H9 (cell line): ENCODE measurements at regions not wholly inside any gene's neighbourhood (a gene's known extent, or its start where the extent isn't known, plus 50 kb on each side); places are given as distances from the start of the nearest gene placed in this dataset.

Experiments
- DNase-seq: peaks from one replicate; pipeline ENCODE4 v3.0.0-alpha.2; 2017
- H2AFZ ChIP-seq: one replicate; pipeline ENCODE4 v1.6.1; 2013; ENCODE audit warnings: mild to moderate bottlenecking, low read length, control low read depth, moderate library complexity
- H2AK5ac ChIP-seq: 2 replicates; pipeline ENCODE4 v1.6.1; 2013; ENCODE audit warnings: low read length, control low read depth, mixed read lengths; ENCODE audit not compliant: insufficient read length
- H2BK120ac ChIP-seq: one replicate; pipeline ENCODE4 v1.6.1; 2013; ENCODE audit warnings: low read depth, mild to moderate bottlenecking, low read length, control low read depth, inconsistent platforms; ENCODE audit not compliant: poor library complexity, severe bottlenecking
- H2BK12ac ChIP-seq: 2 replicates; pipeline ENCODE4 v1.6.1; 2013; ENCODE audit warnings: low read length, control low read depth, mixed read lengths, low read depth; ENCODE audit not compliant: insufficient read length
- H2BK15ac ChIP-seq: 2 replicates; pipeline ENCODE4 v1.6.1; 2013; ENCODE audit warnings: low read depth, low read length, control low read depth
- H2BK20ac ChIP-seq: one replicate; pipeline ENCODE4 v1.6.1; 2013; ENCODE audit warnings: low read depth, mild to moderate bottlenecking, low read length, control low read depth, inconsistent platforms; ENCODE audit not compliant: poor library complexity, severe bottlenecking
- H2BK5ac ChIP-seq: 2 replicates; pipeline ENCODE4 v1.6.1; 2013; ENCODE audit warnings: low read length, control low read depth, mixed read lengths; ENCODE audit not compliant: insufficient read length
- H3K14ac ChIP-seq: 2 replicates; pipeline ENCODE4 v1.6.1; 2013; ENCODE audit warnings: low read length, control low read depth; ENCODE audit not compliant: insufficient read depth
- H3K18ac ChIP-seq: 2 replicates; pipeline ENCODE4 v1.6.1; 2013; ENCODE audit warnings: low read depth, mild to moderate bottlenecking, mixed read lengths, low read length, control low read depth; ENCODE audit not compliant: insufficient read length
- H3K23ac ChIP-seq: 2 replicates; pipeline ENCODE4 v1.6.1; 2013; ENCODE audit warnings: low read length, control low read depth, mixed read lengths, low read depth; ENCODE audit not compliant: insufficient read length
- H3K23me2 ChIP-seq: 2 replicates; pipeline ENCODE4 v1.6.1; 2013; ENCODE audit warnings: low read depth, mild to moderate bottlenecking, mixed read lengths, low read length, control low read depth; ENCODE audit not compliant: insufficient read length, poor library complexity, severe bottlenecking
- H3K27ac ChIP-seq: 2 replicates; pipeline ENCODE4 v1.5.1; 2013; ENCODE audit warnings: low read length, control low read depth, mixed read lengths, low read depth; ENCODE audit not compliant: insufficient read length
- H3K27me3 ChIP-seq: 2 replicates; pipeline ENCODE4 v1.6.1; 2013; ENCODE audit warnings: low read length, control low read depth, inconsistent platforms; ENCODE audit not compliant: insufficient read depth
- H3K4ac ChIP-seq: 2 replicates; pipeline ENCODE4 v1.6.1; 2013; ENCODE audit warnings: low read depth, mild to moderate bottlenecking, control low read depth, inconsistent platforms, low read length, moderate library complexity
- H3K4me1 ChIP-seq: 2 replicates; pipeline ENCODE4 v1.6.1; 2013; ENCODE audit warnings: low read length, control low read depth, inconsistent platforms; ENCODE audit not compliant: insufficient read depth
- H3K4me2 ChIP-seq: 2 replicates; pipeline ENCODE4 v1.6.1; 2013; ENCODE audit warnings: low read length, control low read depth, mixed read lengths; ENCODE audit not compliant: insufficient read length, insufficient read depth
- H3K56ac ChIP-seq: 2 replicates; pipeline ENCODE4 v1.6.1; 2013; ENCODE audit warnings: low read depth, mild to moderate bottlenecking, mixed read lengths, low read length, control low read depth; ENCODE audit not compliant: insufficient read length
- H3K79me1 ChIP-seq: 2 replicates; pipeline ENCODE4 v1.6.1; 2013; ENCODE audit warnings: low read depth, mild to moderate bottlenecking, moderate library complexity, low read length, control low read depth, inconsistent platforms; ENCODE audit not compliant: insufficient read depth, poor library complexity, severe bottlenecking
- H3K79me2 ChIP-seq: 2 replicates; pipeline ENCODE4 v1.6.1; 2013; ENCODE audit warnings: low read length, control low read depth, inconsistent platforms; ENCODE audit not compliant: insufficient read depth
- H3K9ac ChIP-seq: 2 replicates; pipeline ENCODE4 v1.6.1; 2013; ENCODE audit warnings: low read length, control low read depth, mixed read lengths; ENCODE audit not compliant: insufficient read length; ENCODE audit errors: extremely low read depth
- H3K9me3 ChIP-seq: one replicate; pipeline ENCODE4 v1.6.1; 2013; ENCODE audit warnings: low read depth, low read length, inconsistent platforms; ENCODE audit not compliant: control insufficient read depth
- H3T11ph ChIP-seq: one replicate; pipeline ENCODE4 v1.6.1; 2013; ENCODE audit warnings: mild to moderate bottlenecking, low read length, control low read depth, inconsistent platforms
- H4K20me1 ChIP-seq: one replicate; pipeline ENCODE4 v1.6.1; 2013; ENCODE audit not compliant: control insufficient read depth, insufficient read length, insufficient read depth
- H4K5ac ChIP-seq: 2 replicates; pipeline ENCODE4 v1.6.1; 2013; ENCODE audit warnings: low read depth, mild to moderate bottlenecking, mixed read lengths, low read length, control low read depth; ENCODE audit not compliant: insufficient read length
- H4K8ac ChIP-seq: replicated peaks from 2 replicates; pipeline ENCODE4 v1.6.1; 2013; ENCODE audit warnings: low read length, control low read depth, mixed read lengths, low read depth; ENCODE audit not compliant: insufficient read length
- H4K91ac ChIP-seq: 2 replicates; pipeline ENCODE4 v1.6.1; 2013; ENCODE audit warnings: low read depth, mild to moderate bottlenecking, moderate library complexity, mixed read lengths, low read length, control low read depth; ENCODE audit not compliant: insufficient read length
- H3K27ac Mint-ChIP-seq, 3 experiments: 2 replicates in 2 of 3; 3 replicates in 1 of 3; pipeline ENCODE4 v1.8.0; 2020 to 2021; ENCODE audit warnings: mixed read lengths in 3 of 3, mild to moderate bottlenecking in 1 of 3, moderate library complexity in 1 of 3
- H3K27me3 Mint-ChIP-seq: 2 replicates; pipeline ENCODE4 v1.8.0; 2021; ENCODE audit warnings: low read depth, mild to moderate bottlenecking, moderate library complexity, mixed read lengths
- H3K36me3 Mint-ChIP-seq, 3 experiments: 2 replicates in 2 of 3; 3 replicates in 1 of 3; pipeline ENCODE4 v1.8.0; 2020 to 2021; ENCODE audit warnings: low read depth in 3 of 3, mixed read lengths in 3 of 3; ENCODE audit not compliant: insufficient read depth in 1 of 3
- H3K4me1 Mint-ChIP-seq, 2 experiments: 2 replicates each; pipeline ENCODE4 v1.8.0; 2020; ENCODE audit warnings: mixed read lengths in 2 of 2
- H3K4me3 Mint-ChIP-seq, 2 experiments: 2 replicates in 1 of 2; 3 replicates in 1 of 2; pipeline ENCODE4 v1.8.0; 2020 to 2021; ENCODE audit warnings: mild to moderate bottlenecking in 2 of 2, mixed read lengths in 2 of 2, moderate library complexity in 1 of 2
- H3K9me3 Mint-ChIP-seq, 2 experiments: 2 replicates in 1 of 2; 3 replicates in 1 of 2; pipeline ENCODE4 v1.8.0; 2020; ENCODE audit warnings: mild to moderate bottlenecking in 2 of 2, mixed read lengths in 2 of 2, moderate library complexity in 1 of 2
- CTCF ChIP-seq: fragments of 200-600 bp; sonication (generic); conservative IDR thresholded peaks from 3 replicates; pipeline ENCODE4 v1.8.0; 2021; ENCODE audit warnings: antibody characterized with exemption, mild to moderate bottlenecking
- WGBS: extraction: QIAGEN DNeasy Blood & Tissue Kit; methylation state at CpG from one replicate; pipeline ENCODE4 v1.1.7; 2013; ENCODE audit warnings: missing lambda C conversion rate, low lambda C conversion rate, mixed read lengths; ENCODE audit not compliant: insufficient read length; ENCODE audit errors: extremely low coverage; 5-methylcytosine and 5-hydroxymethylcytosine counted together

- peaks cover 51 to 55% of the 10 kb centered on the region in 2 experiments for H3K4me1 Mint-ChIP-seq
- peaks cover 5% of the 10 kb centered on the region for H3K27me3 Mint-ChIP-seq
- no peaks in the 10 kb centered on the region for H3K27me3 ChIP-seq
- no peak overlapping the region for H2AK5ac ChIP-seq
- TF ChIP-seq CTCF: no peak
- no CpG with 5 or more reads among the region's 11 CpGs for WGBS
- no peak overlapping the region for H3K4ac ChIP-seq
- H3K9me3 Mint-ChIP-seq: no peaks in the 10 kb centered on the region; a peak in 1 of 5 replicates
- H3K4me1 ChIP-seq: peaks cover 10% of the 10 kb centered on the region; the same call in 1 of the 2 replicates
- no peak overlapping the region for H3K4me2 ChIP-seq
- no peak overlapping the region for H3K4me3 Mint-ChIP-seq
- H3K79me2 ChIP-seq: no peaks in the 10 kb centered on the region
- H4K8ac ChIP-seq: no peak overlapping the region
- no peaks in the 10 kb centered on the region; a peak in 2 of 7 replicates for H3K36me3 Mint-ChIP-seq
- H3T11ph ChIP-seq: no peak overlapping the region
- H3K14ac ChIP-seq: no peak overlapping the region
- DNase-seq: no peak
- H3K18ac ChIP-seq: no peak overlapping the region
- H3K56ac ChIP-seq: no peak overlapping the region
- no peak overlapping the region for H2BK20ac ChIP-seq
- no peak overlapping the region for H3K27ac Mint-ChIP-seq
- H3K9me3 ChIP-seq: no peaks in the 10 kb centered on the region
- H2BK5ac ChIP-seq: no peak overlapping the region
- H3K27ac ChIP-seq: no peak overlapping the region
- H2BK120ac ChIP-seq: no peak overlapping the region
- no peaks in the 10 kb centered on the region for H4K20me1 ChIP-seq
- H2AFZ ChIP-seq: no peak overlapping the region
- no peak overlapping the region for H4K5ac ChIP-seq
- H2BK12ac ChIP-seq: no peak overlapping the region
- H4K91ac ChIP-seq: no peak overlapping the region
- no peaks in the 10 kb centered on the region for H3K79me1 ChIP-seq
- H3K23ac ChIP-seq: no peak overlapping the region
- no peaks in the 10 kb centered on the region for H3K23me2 ChIP-seq
- H3K9ac ChIP-seq: no peak overlapping the region
- H2BK15ac ChIP-seq: no peak overlapping the region
Measured at GRCh38 chr12:75724307-75724927, 213.0 kb upstream of the KRR1 start.
